CD1c-positive myeloid dendritic cell (primary cell): ENCODE measurements at regions not wholly inside any gene's neighbourhood (a gene's known extent, or its start where the extent isn't known, plus 50 kb on each side); places are given as distances from the start of the nearest gene placed in this dataset.

Experiments used
- DNase-seq: peaks from one replicate; pipeline ENCODE4 v3.0.0-alpha.2; 2016; ENCODE audit errors: extremely low spot score

GRCh38 chr12:31781894-31782540, 53.2 kb upstream of the AMN1 start:
- no peak for DNase-seq

GRCh38 chr12:31780096-31780495, 51.3 kb upstream of the AMN1 start:
- no peak for DNase-seq

GRCh38 chr12:31778687-31779086, 49.9 kb upstream of the AMN1 start:
- DNase-seq, result no peak
